Pancreas (tissue), 10 donors: ENCODE measurements at regions not wholly inside any gene's neighbourhood (a gene's known extent, or its start where the extent isn't known, plus 50 kb on each side); places are given as distances from the start of the nearest gene placed in this dataset.

Experiments
- ATAC-seq, 4 donors: fragments of 200-7000 bp; cut with Tn5 transposase; one replicate each; pipeline versions ENCODE4 v1.8.0 to v1.9.1; 2020; ENCODE audit warnings: mild to moderate bottlenecking in 4 of 4, moderate library complexity in 4 of 4
- DNase-seq, 6 donors: peaks; one replicate each; pipeline ENCODE4 v3.0.0-alpha.2; 2020
- FAIRE-seq: peaks from 2 replicates; lab custom pipeline; 2012; peaks lifted over from hg19 to GRCh38; lab: Jason Lieb, UNC
- H3K27ac ChIP-seq, 4 donors: fragments of 200-600 bp; sonication (generic); 1 replicate in 3 of 4; 2 replicates in 1 of 4; pipeline versions ENCODE4 v1.5.0 to v1.8.0; 2020
- H3K27me3 ChIP-seq, 4 donors: fragments of 200-600 bp; one replicate each; pipeline ENCODE4 v1.8.0; 2021
- H3K36me3 ChIP-seq, 3 donors: fragments of 200-600 bp; sonication (generic) in 1 of 3; one replicate each; pipeline versions ENCODE4 v1.5.0 to v1.8.0; 2020 to 2021
- H3K4me1 ChIP-seq, 3 donors: fragments of 200-600 bp; one replicate each; pipeline ENCODE4 v1.8.0; 2021
- H3K4me3 ChIP-seq, 4 donors: fragments of 200-600 bp; sonication (generic) in 2 of 4; one replicate each; pipeline versions ENCODE4 v1.5.0 to v1.8.0; 2020 to 2021
- H3K9me3 ChIP-seq, 4 donors: fragments of 200-600 bp; one replicate each; pipeline ENCODE4 v1.8.0; 2021
- WGBS, 2 donors: extraction: QIAGEN DNeasy Blood & Tissue Kit; methylation state at CpG; one replicate each; pipeline ENCODE4 v1.1.7; 2013; 5-methylcytosine and 5-hydroxymethylcytosine counted together
- intact Hi-C, 3 donors: fragments of 100-400 bp; cut with DNase I; formaldehyde crosslinking; loops; one replicate each; pipeline versions ENCODE4 v1.11.1 to v1.14.2; 2022
- TF ChIP-seq, protein P1 (sequence below), 4 donors: fragments of 200-600 bp; sonication (generic) in 3 of 4; IDR thresholded peaks; one replicate each; pipeline versions ENCODE4 v1.5.0 to v1.8.0; 2021; ENCODE audit warnings: antibody characterized with exemption in 4 of 4
- donor health status: healthy with polysubstance abuse.
- donor health status: DM: no; HTN: no; CAD: no; lungs with moderate emphysema.
- donor health status: DM: no; HTN: no; CAD: no.
- donor health status: control.
- donor health status: control.
- donor health status: Bipolar disorder and iron deficiency.
- donor health status: DM: yes; HTN: yes; CAD: no.
- donor health status: DM: no; HTN: no; CAD: no.
- donor health status: DM: no; HTN: no; CAD: no.
- donor health status: DM: yes; HTN: yes; CAD: no.

DNA sequence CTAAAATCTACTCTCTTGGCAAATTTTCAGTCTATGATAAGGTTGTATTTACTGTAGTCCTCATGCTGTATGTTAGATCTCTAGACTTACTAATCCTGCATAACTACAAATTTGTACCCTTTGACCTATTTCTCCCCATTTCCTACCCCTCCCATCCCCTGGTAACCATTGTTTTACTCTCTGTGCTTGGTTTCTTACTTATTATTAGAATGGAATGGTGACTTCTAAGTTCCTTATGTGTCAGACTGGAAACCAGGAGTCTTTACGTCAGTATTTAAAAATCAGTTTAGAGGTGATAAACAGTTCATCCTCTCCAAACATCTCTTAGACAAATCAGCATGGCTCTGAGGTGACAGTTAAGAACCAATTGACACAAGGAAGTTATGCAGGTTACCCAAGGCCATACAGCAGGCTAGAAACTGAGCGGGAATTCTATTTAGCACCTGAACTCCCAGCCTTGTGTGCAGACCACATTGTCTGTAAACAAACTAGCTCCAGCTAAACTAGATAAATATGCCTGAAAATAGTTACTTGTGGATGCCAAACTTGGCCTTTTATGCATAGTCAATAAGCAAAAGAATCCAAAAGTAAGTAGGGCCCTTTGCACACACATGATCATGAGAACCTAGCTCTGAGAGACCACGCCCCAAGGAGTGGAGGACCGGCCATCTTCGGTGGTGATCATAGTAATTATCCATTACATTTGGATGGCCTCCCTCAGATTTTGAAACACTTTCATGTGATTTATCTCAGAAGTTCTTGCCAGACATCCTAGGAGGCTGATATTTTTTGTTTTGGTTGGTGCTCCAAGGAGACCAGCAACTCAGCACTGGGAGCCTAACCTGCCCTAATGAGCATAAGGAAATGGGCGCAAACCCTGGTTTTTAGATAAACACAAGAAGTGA is 72.3 kb upstream of the BOC start:
- FAIRE-seq (no peak), ATAC-seq (no peak)
- intact Hi-C loops = loop anchor here in 1 of 3 donors (10.0 kb wide), 1 partner anchor 146 kb away; no protein-coding TSS in a partner anchor

DNA sequence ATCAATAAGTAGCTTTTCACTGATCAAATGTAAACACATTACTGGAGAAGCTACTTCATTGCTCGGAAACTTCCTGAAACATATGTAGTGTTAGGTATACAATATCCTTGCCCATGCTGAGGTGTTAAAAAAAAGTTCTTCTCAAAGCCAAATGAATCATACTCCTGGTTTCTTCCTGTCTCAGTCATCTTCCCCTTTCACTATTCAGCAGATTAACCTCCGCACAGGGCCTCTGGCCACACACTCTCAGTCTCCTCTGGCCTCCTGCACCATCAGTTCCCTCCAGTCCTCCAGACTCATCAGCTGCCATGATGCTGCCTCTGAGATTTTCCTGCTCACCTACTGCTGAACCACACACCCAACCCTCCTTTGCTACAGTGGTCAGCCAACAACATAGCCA is 70.5 kb upstream of the BOC start:
- no peak for DNase-seq
- peaks cover 0 to 4% (median 0%) of the 10 kb centered on the region in 4 donors for H3K27me3 ChIP-seq
- no peak overlapping the region for H3K27ac ChIP-seq
- TF ChIP-seq, protein P1, sequence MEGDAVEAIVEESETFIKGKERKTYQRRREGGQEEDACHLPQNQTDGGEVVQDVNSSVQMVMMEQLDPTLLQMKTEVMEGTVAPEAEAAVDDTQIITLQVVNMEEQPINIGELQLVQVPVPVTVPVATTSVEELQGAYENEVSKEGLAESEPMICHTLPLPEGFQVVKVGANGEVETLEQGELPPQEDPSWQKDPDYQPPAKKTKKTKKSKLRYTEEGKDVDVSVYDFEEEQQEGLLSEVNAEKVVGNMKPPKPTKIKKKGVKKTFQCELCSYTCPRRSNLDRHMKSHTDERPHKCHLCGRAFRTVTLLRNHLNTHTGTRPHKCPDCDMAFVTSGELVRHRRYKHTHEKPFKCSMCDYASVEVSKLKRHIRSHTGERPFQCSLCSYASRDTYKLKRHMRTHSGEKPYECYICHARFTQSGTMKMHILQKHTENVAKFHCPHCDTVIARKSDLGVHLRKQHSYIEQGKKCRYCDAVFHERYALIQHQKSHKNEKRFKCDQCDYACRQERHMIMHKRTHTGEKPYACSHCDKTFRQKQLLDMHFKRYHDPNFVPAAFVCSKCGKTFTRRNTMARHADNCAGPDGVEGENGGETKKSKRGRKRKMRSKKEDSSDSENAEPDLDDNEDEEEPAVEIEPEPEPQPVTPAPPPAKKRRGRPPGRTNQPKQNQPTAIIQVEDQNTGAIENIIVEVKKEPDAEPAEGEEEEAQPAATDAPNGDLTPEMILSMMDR (IDR thresholded peaks at IDR 0.05) = no peak
- H3K4me1 ChIP-seq = no peaks in the 10 kb centered on the region
- H3K9me3 ChIP-seq = no peaks in the 10 kb centered on the region
- 89 to 100% methylated on average over 2 of the region's 2 CpGs for WGBS, 2 donors
- intact Hi-C loops = loop anchor here in 1 of 3 donors (5.0 kb wide), 1 partner anchor 146 kb away; no protein-coding TSS in a partner anchor
- no peak overlapping the region for H3K4me3 ChIP-seq
- FAIRE-seq = no peak
- no peaks in the 10 kb centered on the region for H3K36me3 ChIP-seq
- ATAC-seq = no peak

More for the DNA sequence above, 72.3 kb upstream of the BOC start:
- H3K27ac ChIP-seq = no peak overlapping the region
- TF ChIP-seq, protein P1 (IDR thresholded peaks at IDR 0.05) = no peak
- H3K27me3 ChIP-seq = no peaks in the 10 kb centered on the region
- no peaks in the 10 kb centered on the region for H3K9me3 ChIP-seq
- DNase-seq = no peak
- H3K4me3 ChIP-seq = no peak overlapping the region
- 76 to 93% methylated on average over 6 of the region's 6 CpGs for WGBS, 2 donors
- H3K4me1 ChIP-seq = no peaks in the 10 kb centered on the region
- no peaks in the 10 kb centered on the region for H3K36me3 ChIP-seq

DNA sequence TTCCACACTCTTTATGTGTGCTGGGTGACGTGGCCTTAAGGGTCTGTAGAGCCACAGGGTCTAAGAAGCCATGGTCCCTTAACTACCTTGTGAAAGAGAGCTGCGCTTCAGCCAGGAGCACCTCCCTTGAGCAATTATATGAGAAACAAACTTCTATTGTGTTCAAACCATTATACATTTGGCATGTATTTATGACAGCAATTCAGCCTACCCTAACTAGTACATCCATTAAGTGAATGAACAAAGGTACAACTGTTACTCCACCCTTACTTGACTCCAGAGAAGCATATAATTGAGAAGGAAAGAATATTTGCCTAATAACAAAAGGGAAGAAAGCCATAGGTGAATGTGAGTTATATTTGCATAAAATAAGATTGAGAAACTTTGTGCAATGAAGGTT is 69.8 kb upstream of the BOC start:
- Histone ChIP-seq H3K9me3 (no peaks in the 10 kb centered on the region), H3K36me3 (no peaks in the 10 kb centered on the region), H3K27ac (no peak overlapping the region), H3K4me3 (no peak overlapping the region), H3K4me1 (no peaks in the 10 kb centered on the region), H3K27me3 (peaks cover 0 to 4% (median 0%) of the 10 kb centered on the region in 4 donors)
- TF ChIP-seq, protein P1 (IDR thresholded peaks at IDR 0.05) = no peak
- no peak for FAIRE-seq
- intact Hi-C loops = loop anchor here in 1 of 3 donors (5.0 kb wide), 1 partner anchor 146 kb away; no protein-coding TSS in a partner anchor
- no peak for DNase-seq
- no peak for ATAC-seq
- 79 to 84% methylated on average over 2 of the region's 2 CpGs for WGBS, 2 donors

DNA sequence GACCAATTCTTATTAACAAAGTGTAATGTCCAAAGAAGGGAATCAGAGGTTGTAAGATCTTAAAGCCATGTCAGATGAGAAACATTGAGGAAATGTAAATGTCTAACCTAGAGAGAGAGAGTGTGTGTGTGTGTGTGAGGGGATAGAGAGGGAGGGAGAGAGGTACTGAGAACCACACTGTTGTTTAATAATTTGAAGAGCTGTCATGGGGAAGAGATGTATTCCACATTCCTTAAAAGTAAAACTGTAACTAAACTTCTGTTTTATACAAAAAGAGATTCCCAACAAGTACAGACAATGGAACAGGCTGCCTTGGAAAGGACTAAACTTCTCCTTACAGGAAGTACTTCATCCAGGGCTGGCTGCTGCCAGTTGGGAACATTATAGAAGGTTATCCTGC is 68.9 kb upstream of the BOC start:
- FAIRE-seq (no peak), ATAC-seq (peak in 2 of 4 donors; percentile 20 to 57), DNase-seq (no peak)
- TF ChIP-seq, protein P1 (IDR thresholded peaks at IDR 0.05) = no peak
- H3K4me3 ChIP-seq = no peak overlapping the region
- no peaks in the 10 kb centered on the region for H3K4me1 ChIP-seq
- H3K27ac ChIP-seq = no peak overlapping the region
- H3K36me3 ChIP-seq = no peaks in the 10 kb centered on the region
- H3K27me3 ChIP-seq = peaks cover 0 to 4% (median 0%) of the 10 kb centered on the region in 4 donors
- no peaks in the 10 kb centered on the region for H3K9me3 ChIP-seq
- intact Hi-C loops = loop anchor here in 1 of 3 donors (5.0 kb wide), 1 partner anchor 145 kb away; no protein-coding TSS in a partner anchor
